ENCODE measurements at regions not wholly inside any gene's neighbourhood (a gene's known extent, or its start where the extent isn't known, plus 50 kb on each side); places are given as distances from the start of the nearest gene placed in this dataset.

DNA sequence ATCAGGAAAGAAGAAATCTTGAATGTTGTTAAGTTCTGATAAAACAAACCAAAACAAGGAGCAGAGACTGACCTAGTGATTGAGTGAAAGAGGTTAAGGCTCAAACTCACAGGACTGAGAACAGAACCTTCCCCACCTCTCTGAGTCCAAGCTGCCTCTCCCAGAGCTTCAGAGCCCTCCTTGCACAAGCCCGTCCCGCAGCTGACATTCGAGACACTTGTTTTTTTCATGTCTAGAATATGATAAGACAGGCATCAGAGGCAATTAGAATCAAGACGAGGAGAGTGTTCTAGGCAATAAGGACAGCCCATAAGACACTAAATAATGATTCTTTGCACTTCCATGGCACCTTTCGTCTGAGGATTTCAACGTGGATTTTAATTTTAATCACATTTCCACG lies 140.6 kb downstream of the PXDC1 start:
- Histone ChIP-seq H3K4me1 (ENCODE audit: control insufficient read depth in 1 of 2, low read depth in 2 of 2) (peaks cover 0 to 11% of the 10 kb centered on the region in 2 donors), H3K9me3 (no peaks in the 10 kb centered on the region), H3K27me3 (replicated peaks; ENCODE audit: insufficient read depth) (no peaks in the 10 kb centered on the region), H3K36me3 (no peaks in the 10 kb centered on the region), H3K4me3 (no peak overlapping the region), H3K27ac (no peak overlapping the region)
- DNase-seq (ENCODE audit: low spot score) (no peak), ATAC-seq (ENCODE audit: insufficient number of reproducible peaks, low FRiP score, low read depth) (no peak)
- TF ChIP-seq, protein P1, sequence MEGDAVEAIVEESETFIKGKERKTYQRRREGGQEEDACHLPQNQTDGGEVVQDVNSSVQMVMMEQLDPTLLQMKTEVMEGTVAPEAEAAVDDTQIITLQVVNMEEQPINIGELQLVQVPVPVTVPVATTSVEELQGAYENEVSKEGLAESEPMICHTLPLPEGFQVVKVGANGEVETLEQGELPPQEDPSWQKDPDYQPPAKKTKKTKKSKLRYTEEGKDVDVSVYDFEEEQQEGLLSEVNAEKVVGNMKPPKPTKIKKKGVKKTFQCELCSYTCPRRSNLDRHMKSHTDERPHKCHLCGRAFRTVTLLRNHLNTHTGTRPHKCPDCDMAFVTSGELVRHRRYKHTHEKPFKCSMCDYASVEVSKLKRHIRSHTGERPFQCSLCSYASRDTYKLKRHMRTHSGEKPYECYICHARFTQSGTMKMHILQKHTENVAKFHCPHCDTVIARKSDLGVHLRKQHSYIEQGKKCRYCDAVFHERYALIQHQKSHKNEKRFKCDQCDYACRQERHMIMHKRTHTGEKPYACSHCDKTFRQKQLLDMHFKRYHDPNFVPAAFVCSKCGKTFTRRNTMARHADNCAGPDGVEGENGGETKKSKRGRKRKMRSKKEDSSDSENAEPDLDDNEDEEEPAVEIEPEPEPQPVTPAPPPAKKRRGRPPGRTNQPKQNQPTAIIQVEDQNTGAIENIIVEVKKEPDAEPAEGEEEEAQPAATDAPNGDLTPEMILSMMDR (IDR thresholded peaks at IDR 0.05): no peak

DNA sequence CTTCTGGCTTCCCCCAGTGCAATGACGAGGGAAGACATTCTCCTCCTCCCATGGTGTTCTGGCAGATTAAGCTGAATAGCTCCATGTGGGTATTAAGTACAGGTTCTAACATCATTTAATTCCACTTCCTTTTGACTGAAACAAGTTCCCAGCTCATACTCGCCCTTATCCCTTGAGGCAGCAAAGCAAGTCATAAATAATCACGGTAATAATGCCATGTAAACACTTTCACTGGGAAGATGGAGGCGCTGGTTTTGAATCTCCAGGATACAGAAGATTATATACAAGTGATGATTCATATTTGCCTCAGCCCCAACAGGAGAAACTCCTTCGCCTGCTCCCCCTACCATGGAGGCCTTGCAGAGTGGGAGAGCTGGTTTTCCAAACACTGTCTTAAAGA lies 141.3 kb downstream of the PXDC1 start:
- peaks cover 0 to 11% of the 10 kb centered on the region in 2 donors for H3K4me1 ChIP-seq (ENCODE audit: control insufficient read depth in 1 of 2, low read depth in 2 of 2)
- H3K27me3 ChIP-seq (replicated peaks; ENCODE audit: insufficient read depth): no peaks in the 10 kb centered on the region
- H3K36me3 ChIP-seq: no peaks in the 10 kb centered on the region
- ATAC-seq (ENCODE audit: insufficient number of reproducible peaks, low FRiP score, low read depth) (no peak), DNase-seq (ENCODE audit: low spot score) (no peak)
- no peak overlapping the region for H3K27ac ChIP-seq
- H3K4me3 ChIP-seq: no peak overlapping the region
- no peaks in the 10 kb centered on the region for H3K9me3 ChIP-seq
- TF ChIP-seq, protein P1 (IDR thresholded peaks at IDR 0.05): no peak

DNA sequence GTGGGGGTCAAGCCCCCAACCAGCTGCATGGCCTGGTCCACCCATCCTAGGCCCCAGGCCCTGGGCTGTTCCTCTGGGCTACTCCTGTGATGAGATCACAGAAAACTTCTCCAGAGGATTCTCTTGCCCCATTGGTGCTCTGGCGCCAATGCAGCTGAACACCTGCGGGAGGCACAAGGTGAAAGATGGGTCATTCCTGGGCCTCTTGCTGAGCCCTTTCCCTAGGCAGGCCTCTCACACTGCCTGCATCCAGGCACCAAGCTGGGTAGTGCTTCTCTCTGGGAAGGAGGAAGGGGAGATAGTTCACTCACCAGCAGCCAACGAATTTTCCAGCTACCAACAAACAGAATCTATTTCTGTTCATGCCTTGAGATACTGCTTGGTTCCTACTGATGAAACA lies 142.1 kb downstream of the PXDC1 start:
- Histone ChIP-seq H3K4me3 (no peak overlapping the region), H3K4me1 (ENCODE audit: control insufficient read depth in 1 of 2, low read depth in 2 of 2) (peaks cover 0 to 11% of the 10 kb centered on the region in 2 donors), H3K9me3 (no peaks in the 10 kb centered on the region), H3K27me3 (replicated peaks; ENCODE audit: insufficient read depth) (no peaks in the 10 kb centered on the region), H3K36me3 (no peaks in the 10 kb centered on the region), H3K27ac (no peak overlapping the region)
- TF ChIP-seq, protein P1 (IDR thresholded peaks at IDR 0.05): no peak
- DNase-seq (ENCODE audit: low spot score) (no peak), ATAC-seq (ENCODE audit: insufficient number of reproducible peaks, low FRiP score, low read depth) (no peak)

DNA sequence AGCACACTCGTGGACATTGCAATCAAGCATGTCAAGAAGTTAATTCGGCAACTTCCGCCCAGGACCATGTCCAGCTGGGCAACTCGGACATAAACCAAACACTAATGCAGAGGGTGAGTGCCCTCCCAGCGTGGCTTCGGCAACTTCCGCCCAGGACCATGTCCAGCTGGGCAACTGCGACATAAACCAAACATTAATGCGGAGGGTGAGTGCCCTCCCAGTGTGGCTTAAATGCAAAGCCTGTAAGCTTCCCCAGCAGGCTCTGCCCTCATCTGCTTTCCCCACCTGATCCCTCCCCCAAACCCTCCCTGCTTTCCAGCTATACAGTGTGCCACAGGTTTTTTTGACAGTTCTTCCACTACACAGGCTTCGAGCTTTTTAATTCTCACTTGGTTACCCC lies 143.4 kb downstream of the PXDC1 start:
- peaks cover 0 to 11% of the 10 kb centered on the region in 2 donors for H3K4me1 ChIP-seq (ENCODE audit: control insufficient read depth in 1 of 2, low read depth in 2 of 2)
- H3K27ac ChIP-seq: no peak overlapping the region
- no peaks in the 10 kb centered on the region for H3K9me3 ChIP-seq
- TF ChIP-seq, protein P1 (IDR thresholded peaks at IDR 0.05): no peak
- ATAC-seq (ENCODE audit: insufficient number of reproducible peaks, low FRiP score, low read depth) (no peak), DNase-seq (ENCODE audit: low spot score) (no peak)
- H3K4me3 ChIP-seq: no peak overlapping the region
- no peaks in the 10 kb centered on the region for H3K36me3 ChIP-seq
- H3K27me3 ChIP-seq (replicated peaks; ENCODE audit: insufficient read depth): no peaks in the 10 kb centered on the region

DNA sequence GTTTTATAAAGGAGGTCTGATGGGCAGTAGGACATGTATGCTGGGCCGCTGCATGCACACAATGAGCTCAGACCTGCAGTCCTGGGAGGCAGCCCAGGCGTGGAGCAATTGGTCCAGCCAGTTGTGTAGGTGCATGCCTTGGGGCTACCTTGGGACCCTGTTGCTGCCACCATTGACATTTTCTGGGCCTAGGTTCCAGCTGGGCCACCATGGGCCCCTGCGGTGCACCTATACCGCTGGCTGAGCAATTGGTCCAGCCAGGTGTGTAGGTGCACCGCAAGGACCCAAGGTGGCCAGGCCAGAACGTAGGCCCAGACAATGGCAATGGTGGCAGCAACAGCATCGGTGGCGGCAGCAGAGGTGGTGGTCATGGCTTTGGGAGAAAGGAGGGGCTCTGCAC lies 143.9 kb downstream of the PXDC1 start:
- Histone ChIP-seq H3K27ac (no peak overlapping the region), H3K36me3 (no peaks in the 10 kb centered on the region), H3K27me3 (replicated peaks; ENCODE audit: insufficient read depth) (no peaks in the 10 kb centered on the region), H3K4me3 (no peak overlapping the region), H3K9me3 (no peaks in the 10 kb centered on the region), H3K4me1 (ENCODE audit: control insufficient read depth in 1 of 2, low read depth in 2 of 2) (peaks cover 0 to 9% of the 10 kb centered on the region in 2 donors)
- TF ChIP-seq, protein P1 (IDR thresholded peaks at IDR 0.05): no peak
- DNase-seq (ENCODE audit: low spot score) (no peak), ATAC-seq (ENCODE audit: insufficient number of reproducible peaks, low FRiP score, low read depth) (no peak)

Data from thoracic aorta (tissue), 2 donors.